HG02759 (cell line): ENCODE measurements at regions not wholly inside any gene's neighbourhood (a gene's known extent, or its start where the extent isn't known, plus 50 kb on each side); places are given as distances from the start of the nearest gene placed in this dataset.

ENCODE experiments used
- ATAC-seq: cut with Tn5 transposase; IDR thresholded peaks from one replicate; pipeline ENCODE4 v1.9.1; 2021; ENCODE audit warnings: mild to moderate bottlenecking, moderate library complexity; ENCODE audit not compliant: unreplicated experiment

DNA sequence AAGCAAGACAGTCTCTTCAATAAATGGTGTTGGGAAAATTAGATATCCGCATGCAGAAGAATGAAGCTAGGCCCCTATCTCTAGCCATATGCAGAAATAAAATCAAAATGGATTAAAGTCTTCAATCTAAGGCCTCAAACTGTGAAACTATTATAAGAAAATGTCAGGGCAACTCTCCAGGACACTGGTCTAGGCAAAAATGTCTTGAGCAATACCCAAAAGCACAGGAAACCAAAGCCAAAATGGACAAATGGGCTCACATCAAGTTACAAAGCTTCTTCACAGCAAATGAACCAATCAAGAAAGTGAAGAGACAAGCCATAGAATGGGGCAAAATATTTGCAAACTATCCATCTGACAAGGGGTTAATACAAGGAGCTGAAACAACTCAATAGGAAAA, 338.8 kb downstream of the NNT start:
- no peak for ATAC-seq

- no peak for ATAC-seq
Measured at GRCh38 chr5:43940562-43940961, 337.6 kb downstream of the NNT start.

DNA sequence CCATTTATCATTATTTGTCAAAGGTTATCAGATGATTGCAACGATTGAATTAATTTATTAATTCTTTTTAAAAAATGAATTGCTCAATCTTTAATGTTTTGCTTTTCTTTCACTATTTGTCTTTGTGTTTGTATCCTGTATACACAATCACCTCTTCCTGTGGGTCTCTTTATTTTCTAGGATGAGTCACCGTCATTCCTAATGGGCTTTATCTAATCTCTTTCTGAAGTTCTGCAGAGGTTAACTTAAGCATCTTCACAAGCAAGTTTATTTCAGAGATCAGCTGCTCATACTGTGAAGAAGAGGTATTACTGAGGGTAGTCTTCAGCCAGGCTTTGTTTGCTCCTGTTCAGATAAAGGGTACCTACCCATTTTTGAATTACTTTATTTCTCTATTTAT, 323.9 kb downstream of the NNT start:
- no peak for ATAC-seq

DNA sequence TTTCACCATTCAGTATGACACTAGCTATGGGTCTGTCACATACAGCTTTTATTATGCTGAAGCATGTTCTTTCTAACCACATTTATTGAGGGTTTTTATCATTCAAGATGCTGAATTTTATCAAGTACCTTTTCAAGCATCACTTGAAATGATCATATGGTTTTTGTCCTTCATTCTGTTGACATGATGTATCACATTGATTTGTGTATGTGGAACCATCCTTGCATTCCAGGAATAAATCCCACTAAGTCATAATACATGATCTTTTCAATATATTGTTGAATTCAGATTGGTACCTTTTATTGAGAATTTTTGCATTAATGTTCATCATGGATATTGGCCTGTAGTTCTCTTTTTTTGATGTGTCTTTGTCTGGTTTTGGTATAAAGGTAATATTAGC, 317.4 kb downstream of the NNT start:
- ATAC-seq = no peak

DNA sequence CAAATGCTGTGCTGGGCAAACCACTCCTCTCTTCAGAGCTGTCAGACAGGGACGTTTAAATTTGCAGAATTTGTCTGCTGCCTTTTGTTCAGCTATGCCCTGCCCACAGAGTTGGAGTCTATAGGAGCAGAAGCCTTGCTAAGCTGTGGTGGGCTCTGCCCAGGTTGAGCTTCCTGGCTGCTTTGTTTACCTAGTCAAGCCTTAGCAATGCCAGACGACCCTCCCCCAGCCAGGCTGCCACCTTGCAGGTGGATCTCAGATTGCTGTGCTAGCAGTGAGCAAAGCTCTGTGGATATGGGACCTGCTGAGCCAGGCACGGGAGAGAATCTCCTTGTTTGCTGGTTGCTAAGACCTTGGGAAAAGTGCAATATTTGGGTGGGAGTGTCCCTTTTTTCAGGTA, 314.9 kb downstream of the NNT start:
- no peak for ATAC-seq

GRCh38 chr5:43903129-43903528, 300.1 kb downstream of the NNT start:
- no peak for ATAC-seq

GRCh38 chr5:43900974-43901373, 298.0 kb downstream of the NNT start:
- no peak for ATAC-seq

GRCh38 chr5:43895876-43896275, 292.9 kb downstream of the NNT start:
- ATAC-seq = no peak

DNA sequence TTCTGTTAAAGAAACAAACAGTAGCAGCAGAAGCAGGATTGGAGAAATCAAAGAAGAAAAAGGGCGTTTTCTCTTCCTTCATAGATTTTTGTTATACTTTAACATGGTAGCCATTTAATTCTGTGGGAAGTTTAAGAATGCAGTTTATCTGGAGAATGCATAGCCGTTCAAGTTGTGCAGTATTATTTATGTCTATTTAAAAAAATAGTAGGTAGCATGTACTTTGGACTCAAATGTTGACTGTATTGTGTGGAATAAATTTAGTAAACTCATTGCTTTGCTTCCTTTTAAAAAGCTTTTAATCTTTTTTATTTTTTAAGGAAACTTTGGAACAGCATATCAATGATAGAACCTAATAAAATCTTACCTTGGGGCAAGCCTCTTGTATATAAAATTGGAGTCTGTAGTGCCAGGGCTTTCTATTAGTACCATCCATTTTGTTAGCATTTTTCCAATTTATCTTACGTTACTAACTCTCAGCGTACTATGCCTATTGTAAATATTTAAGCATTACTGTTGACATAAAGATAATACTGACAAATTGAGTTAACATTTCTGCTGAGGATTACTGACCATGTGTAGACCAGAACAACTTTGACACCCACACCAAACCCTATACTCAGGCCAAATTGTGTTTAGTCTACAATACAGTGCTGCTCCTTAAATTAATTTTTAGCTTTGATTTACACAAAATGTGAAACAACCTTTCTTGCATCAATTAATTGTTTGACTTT, 291.1 kb downstream of the NNT start:
- no peak for ATAC-seq

- ATAC-seq = no peak
Measured at GRCh38 chr5:43891112-43891511, 288.1 kb downstream of the NNT start.

- ATAC-seq = no peak
Measured at GRCh38 chr5:43889233-43889632, 286.3 kb downstream of the NNT start.

DNA sequence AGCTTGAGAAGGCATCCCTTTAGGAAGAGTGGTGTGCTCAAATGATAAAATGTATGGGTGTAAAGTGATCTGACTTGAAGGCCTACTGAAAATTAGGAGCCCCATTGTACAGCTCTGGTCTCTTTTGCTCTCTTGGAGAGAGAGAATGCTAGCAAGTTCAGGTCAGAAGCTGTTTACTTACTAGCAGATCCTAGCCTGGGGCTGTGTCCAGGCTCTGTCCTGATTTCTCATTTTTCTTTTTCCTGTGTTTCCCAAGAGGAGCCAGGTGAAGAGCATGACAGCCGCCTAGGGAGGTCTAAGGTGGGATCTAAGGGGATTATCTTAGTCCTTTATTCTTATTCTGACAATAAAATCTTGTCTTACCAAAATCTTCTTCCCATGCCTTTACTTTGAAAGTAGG, 272.8 kb downstream of the NNT start:
- no peak for ATAC-seq

- ATAC-seq = no peak
Measured at GRCh38 chr5:43874772-43875171, 271.8 kb downstream of the NNT start.

DNA sequence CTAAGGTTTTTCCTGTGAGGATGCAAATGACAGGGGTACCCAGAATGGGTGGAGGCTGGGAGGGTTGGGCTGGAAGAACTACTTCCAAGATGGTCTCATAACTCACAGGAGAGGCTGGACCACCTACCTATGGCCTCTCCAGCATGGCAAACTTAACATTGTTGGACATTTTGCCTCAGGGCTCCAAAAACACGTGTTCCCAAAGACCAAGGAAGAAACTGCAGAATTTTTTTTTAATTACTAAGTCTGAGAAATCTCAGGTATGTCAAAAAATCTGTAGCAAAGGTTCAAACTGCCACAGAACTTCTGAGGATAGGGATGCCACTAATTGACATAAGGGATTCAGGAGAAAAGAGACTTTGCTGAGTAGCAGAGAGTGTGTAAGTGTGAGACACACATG, 270.8 kb downstream of the NNT start:
- no peak for ATAC-seq

DNA sequence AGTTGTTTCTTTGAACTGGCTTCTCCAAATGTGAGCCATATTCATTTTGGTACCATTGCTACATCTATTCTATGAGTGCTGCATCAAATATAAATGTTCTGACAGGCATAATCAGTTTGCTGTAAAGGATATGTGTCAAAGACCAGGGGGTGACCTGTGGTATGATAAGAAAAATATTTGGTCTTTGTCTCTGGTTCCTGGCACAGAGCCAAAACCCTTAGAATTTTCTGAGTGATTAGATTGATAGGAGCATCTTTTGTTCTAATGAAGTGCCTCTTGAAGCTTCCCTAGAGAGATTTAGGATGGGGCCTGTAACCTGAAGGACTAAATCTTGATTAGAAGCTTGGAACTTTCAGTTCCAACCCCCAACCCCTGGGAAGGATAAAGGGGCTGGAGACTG, 256.3 kb downstream of the NNT start:
- ATAC-seq = no peak

GRCh38 chr5:43855452-43855851, 252.5 kb downstream of the NNT start:
- ATAC-seq = no peak

GRCh38 chr5:43854697-43855292, 251.8 kb downstream of the NNT start:
- no peak for ATAC-seq

- no peak for ATAC-seq
Measured at GRCh38 chr5:43852279-43852678, 249.3 kb downstream of the NNT start.

DNA sequence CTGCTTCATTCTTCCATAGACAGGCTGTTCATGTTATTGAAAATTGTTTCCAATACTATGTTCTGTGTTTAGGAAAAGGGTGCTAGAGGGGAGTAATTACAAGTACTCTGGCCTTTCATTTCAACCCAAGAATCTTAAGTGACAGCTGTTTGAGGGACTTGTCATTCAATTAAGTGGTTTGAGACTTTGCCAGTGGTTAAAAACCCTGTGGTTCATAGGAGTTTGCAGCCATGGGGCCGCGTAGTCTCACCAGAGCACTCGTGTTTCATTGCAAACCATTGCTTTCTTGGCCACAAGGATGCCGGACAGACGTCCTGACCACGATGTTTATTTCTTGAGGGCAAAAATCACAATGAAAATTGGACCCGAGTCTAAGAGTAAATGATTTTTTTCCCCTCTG, 248.8 kb downstream of the NNT start:
- ATAC-seq = no peak

- no peak for ATAC-seq
Measured at GRCh38 chr5:43840424-43841125, 237.6 kb downstream of the NNT start.

DNA sequence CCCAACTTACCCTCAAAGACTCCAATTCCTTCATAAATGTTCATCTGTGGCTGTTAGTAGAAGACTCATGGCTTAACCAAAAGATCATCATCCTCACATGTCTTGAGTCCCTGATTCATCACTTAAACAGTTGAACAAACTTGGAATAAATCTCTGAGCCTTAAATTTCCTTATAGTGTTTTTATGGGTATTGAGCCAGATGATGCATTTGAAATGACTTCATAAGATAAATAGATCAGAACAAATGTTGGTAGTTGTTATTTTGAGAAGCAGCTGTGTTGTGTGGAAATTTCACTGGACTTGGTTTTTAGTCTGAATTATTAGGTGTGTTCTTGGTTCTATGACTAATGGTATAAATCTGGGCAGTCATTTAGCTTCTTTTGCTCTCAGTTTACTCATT, 236.2 kb downstream of the NNT start:
- ATAC-seq = no peak

DNA sequence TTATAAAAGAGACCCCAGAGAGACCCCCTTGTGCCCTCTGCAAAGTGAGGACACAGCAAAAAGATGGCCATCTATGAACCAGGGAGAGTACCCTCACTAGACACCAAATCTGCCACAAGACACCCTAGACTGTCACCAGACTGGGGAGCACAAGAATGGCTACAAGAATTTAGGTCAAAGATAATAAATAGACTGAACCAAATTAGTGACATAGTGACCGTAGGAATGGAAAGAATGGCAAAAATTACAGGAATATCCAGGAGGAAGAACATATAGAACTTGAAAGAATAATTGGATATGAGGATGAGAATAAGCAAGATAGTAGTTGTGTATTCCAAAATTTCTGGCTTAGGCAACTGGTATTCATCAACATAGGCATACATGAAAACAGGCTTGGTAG, 235.0 kb downstream of the NNT start:
- ATAC-seq = no peak
